ENCODE measurements at regions not wholly inside any gene's neighbourhood (a gene's known extent, or its start where the extent isn't known, plus 50 kb on each side); places are given as distances from the start of the nearest gene placed in this dataset.

- no peak for TF ChIP-seq CTCF (IDR thresholded peaks at IDR 0.05)
- TF ChIP-seq POLR2A (IDR thresholded peaks at IDR 0.05) = no peak
Measured at GRCh38 chr10:113302062-113302461, 250.8 kb upstream of the HABP2 start.
